Breast epithelium (tissue), 4 donors: ENCODE measurements at regions not wholly inside any gene's neighbourhood (a gene's known extent, or its start where the extent isn't known, plus 50 kb on each side); places are given as distances from the start of the nearest gene placed in this dataset.

Experiments used
- DNase-seq, 2 donors: peaks; one replicate each; pipeline ENCODE4 v3.0.0-alpha.2; 2019; ENCODE audit warnings: low spot score in 2 of 2
- H3K27ac ChIP-seq, 2 donors: fragments of 200-600 bp; sonication (generic) in 1 of 2; one replicate each; pipeline ENCODE4 v1.5.1; 2016 to 2019; ENCODE audit warnings: mild to moderate bottlenecking in 1 of 2
- H3K27me3 ChIP-seq, 2 donors: fragments of 200-600 bp; sonication (generic) in 1 of 2; one replicate each; pipeline versions ENCODE4 v1.5.1 to v1.6.0; 2017 to 2019; ENCODE audit warnings: control low read depth in 1 of 2, mild to moderate bottlenecking in 1 of 2
- H3K36me3 ChIP-seq: fragments of 200-600 bp; one replicate; pipeline ENCODE4 v1.5.1; 2019
- H3K4me1 ChIP-seq, 2 donors: fragments of 200-600 bp; sonication (generic); one replicate each; pipeline ENCODE4 v1.5.1; 2016 to 2019; ENCODE audit warnings: control low read depth in 1 of 2
- H3K4me3 ChIP-seq, 3 donors: fragments of 200-600 bp; sonication (generic); 1 replicate in 2 of 3; 2 replicates in 1 of 3; pipeline ENCODE4 v1.5.1; 2016 to 2019; ENCODE audit warnings: mild to moderate bottlenecking in 3 of 3, moderate library complexity in 2 of 3
- H3K9me3 ChIP-seq, 2 donors: fragments of 200-600 bp; sonication (generic) in 1 of 2; one replicate each; pipeline ENCODE4 v1.5.1; 2016 to 2019; ENCODE audit warnings: control low read depth in 1 of 2
- CTCF ChIP-seq, 3 donors: fragments of 450-650 bp; IDR thresholded peaks; one replicate each; pipeline ENCODE4 v1.5.1; 2016 to 2017; ENCODE audit warnings: antibody characterized with exemption in 3 of 3, mild to moderate bottlenecking in 3 of 3, moderate library complexity in 3 of 3
- POLR2A ChIP-seq: fragments of 450-650 bp; IDR thresholded peaks from one replicate; pipeline ENCODE4 v1.6.1; 2016; ENCODE audit warnings: antibody characterized with exemption, mild to moderate bottlenecking, moderate library complexity
- POLR2AphosphoS5 ChIP-seq, 3 donors: sonication (generic); formaldehyde crosslinking; IDR thresholded peaks; one replicate each; pipeline ENCODE4 v1.6.1; 2017; ENCODE audit warnings: antibody characterized with exemption in 3 of 3
- intact Hi-C: fragments of 100-400 bp; cut with DNase I; formaldehyde crosslinking; loops from one replicate; pipeline ENCODE4 v1.15.1; 2023; ENCODE audit warnings: low total_unique reads

- H3K4me1 ChIP-seq: no peaks in the 10 kb centered on the region
- no peaks in the 10 kb centered on the region for H3K9me3 ChIP-seq
- intact Hi-C loops: no loop called here
- no peak for TF ChIP-seq POLR2A
- no peak for TF ChIP-seq POLR2AphosphoS5 (IDR thresholded peaks at IDR 0.05)
- TF ChIP-seq CTCF (IDR thresholded peaks at IDR 0.05): no peak
- no peak overlapping the region for H3K27ac ChIP-seq
- H3K4me3 ChIP-seq: no peak overlapping the region
- no peaks in the 10 kb centered on the region for H3K27me3 ChIP-seq
- no peak for DNase-seq
- H3K36me3 ChIP-seq: no peaks in the 10 kb centered on the region
Observed at GRCh38 chr3:117226932-117227331, 517.4 kb downstream of the TUSC7 start.

GRCh38 chr3:117228466-117228865, 518.9 kb downstream of the TUSC7 start:
- Histone ChIP-seq H3K27ac (no peak overlapping the region), H3K4me1 (no peaks in the 10 kb centered on the region), H3K4me3 (no peak overlapping the region), H3K27me3 (no peaks in the 10 kb centered on the region), H3K9me3 (no peaks in the 10 kb centered on the region), H3K36me3 (no peaks in the 10 kb centered on the region)
- no peak for DNase-seq
- TF ChIP-seq CTCF (IDR thresholded peaks at IDR 0.05) (no peak), POLR2A (no peak), POLR2AphosphoS5 (IDR thresholded peaks at IDR 0.05) (no peak)
- intact Hi-C loops: no loop called here

GRCh38 chr3:117230924-117231323, 521.3 kb downstream of the TUSC7 start:
- Histone ChIP-seq H3K9me3 (no peaks in the 10 kb centered on the region), H3K27ac (no peak overlapping the region), H3K36me3 (no peaks in the 10 kb centered on the region), H3K4me1 (no peaks in the 10 kb centered on the region), H3K4me3 (no peak overlapping the region), H3K27me3 (no peaks in the 10 kb centered on the region)
- no peak for DNase-seq
- intact Hi-C loops: no loop called here
- TF ChIP-seq CTCF (IDR thresholded peaks at IDR 0.05): no peak
- no peak for TF ChIP-seq POLR2AphosphoS5 (IDR thresholded peaks at IDR 0.05)
- no peak for TF ChIP-seq POLR2A

- Histone ChIP-seq H3K27ac (no peak overlapping the region), H3K27me3 (no peaks in the 10 kb centered on the region), H3K9me3 (no peaks in the 10 kb centered on the region), H3K36me3 (no peaks in the 10 kb centered on the region), H3K4me3 (no peak overlapping the region), H3K4me1 (no peaks in the 10 kb centered on the region)
- DNase-seq: no peak
- TF ChIP-seq CTCF (IDR thresholded peaks at IDR 0.05): no peak
- intact Hi-C loops: no loop called here
Observed at GRCh38 chr3:117234331-117234730, 524.8 kb downstream of the TUSC7 start.

DNA sequence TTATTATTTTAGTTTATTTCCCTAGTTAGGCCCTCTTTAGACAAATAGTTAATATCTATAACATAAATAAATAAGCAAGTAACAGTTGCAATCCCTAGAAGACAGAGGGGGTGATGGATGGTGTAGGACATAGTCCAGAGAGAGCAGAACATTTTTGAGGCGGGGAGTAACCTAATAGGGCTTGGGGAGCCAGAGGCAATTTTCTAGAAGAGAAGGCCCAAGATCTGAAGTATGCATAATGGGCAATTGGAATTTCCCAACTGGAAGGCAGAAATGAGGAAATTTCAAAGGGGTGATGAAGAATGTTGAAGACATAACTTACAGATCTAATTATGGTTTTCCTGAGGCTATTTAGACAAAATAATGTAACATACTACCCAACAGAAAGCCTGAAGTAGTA, 525.7 kb downstream of the TUSC7 start:
- no peak for TF ChIP-seq CTCF (IDR thresholded peaks at IDR 0.05)
- no peak for TF ChIP-seq POLR2AphosphoS5 (IDR thresholded peaks at IDR 0.05)
- TF ChIP-seq POLR2A: no peak
- H3K27ac ChIP-seq: no peak overlapping the region
- no peaks in the 10 kb centered on the region for H3K4me1 ChIP-seq
- H3K27me3 ChIP-seq: no peaks in the 10 kb centered on the region
- H3K9me3 ChIP-seq: no peaks in the 10 kb centered on the region
- intact Hi-C loops: no loop called here
- H3K4me3 ChIP-seq: no peak overlapping the region
- H3K36me3 ChIP-seq: no peaks in the 10 kb centered on the region
- DNase-seq: no peak
